GM12864 (cell line): ENCODE measurements at regions not wholly inside any gene's neighbourhood (a gene's known extent, or its start where the extent isn't known, plus 50 kb on each side); places are given as distances from the start of the nearest gene placed in this dataset.

ENCODE experiments used
- DNase-seq: peaks from one replicate; pipeline ENCODE4 v3.0.0-alpha.2; 2011; ENCODE audit warnings: low read depth
- H3K4me3 ChIP-seq: 2 replicates; pipeline ENCODE4 v1.5.1; 2011; ENCODE audit warnings: mild to moderate bottlenecking, low read depth, low read length, control low read depth
- TF ChIP-seq, protein P1 (sequence below): IDR thresholded peaks from 2 replicates; pipeline ENCODE4 v1.5.1; 2011; ENCODE audit warnings: low read depth, mild to moderate bottlenecking, moderate library complexity, low read length, control low read depth, inconsistent platforms; ENCODE audit errors: missing control alignments

GRCh38 chr9:90961375-90961774 is 159.8 kb downstream of the SYK start:
- H3K4me3 ChIP-seq = no peak overlapping the region
- no peak for DNase-seq
- TF ChIP-seq, protein P1, sequence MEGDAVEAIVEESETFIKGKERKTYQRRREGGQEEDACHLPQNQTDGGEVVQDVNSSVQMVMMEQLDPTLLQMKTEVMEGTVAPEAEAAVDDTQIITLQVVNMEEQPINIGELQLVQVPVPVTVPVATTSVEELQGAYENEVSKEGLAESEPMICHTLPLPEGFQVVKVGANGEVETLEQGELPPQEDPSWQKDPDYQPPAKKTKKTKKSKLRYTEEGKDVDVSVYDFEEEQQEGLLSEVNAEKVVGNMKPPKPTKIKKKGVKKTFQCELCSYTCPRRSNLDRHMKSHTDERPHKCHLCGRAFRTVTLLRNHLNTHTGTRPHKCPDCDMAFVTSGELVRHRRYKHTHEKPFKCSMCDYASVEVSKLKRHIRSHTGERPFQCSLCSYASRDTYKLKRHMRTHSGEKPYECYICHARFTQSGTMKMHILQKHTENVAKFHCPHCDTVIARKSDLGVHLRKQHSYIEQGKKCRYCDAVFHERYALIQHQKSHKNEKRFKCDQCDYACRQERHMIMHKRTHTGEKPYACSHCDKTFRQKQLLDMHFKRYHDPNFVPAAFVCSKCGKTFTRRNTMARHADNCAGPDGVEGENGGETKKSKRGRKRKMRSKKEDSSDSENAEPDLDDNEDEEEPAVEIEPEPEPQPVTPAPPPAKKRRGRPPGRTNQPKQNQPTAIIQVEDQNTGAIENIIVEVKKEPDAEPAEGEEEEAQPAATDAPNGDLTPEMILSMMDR = no peak

DNA sequence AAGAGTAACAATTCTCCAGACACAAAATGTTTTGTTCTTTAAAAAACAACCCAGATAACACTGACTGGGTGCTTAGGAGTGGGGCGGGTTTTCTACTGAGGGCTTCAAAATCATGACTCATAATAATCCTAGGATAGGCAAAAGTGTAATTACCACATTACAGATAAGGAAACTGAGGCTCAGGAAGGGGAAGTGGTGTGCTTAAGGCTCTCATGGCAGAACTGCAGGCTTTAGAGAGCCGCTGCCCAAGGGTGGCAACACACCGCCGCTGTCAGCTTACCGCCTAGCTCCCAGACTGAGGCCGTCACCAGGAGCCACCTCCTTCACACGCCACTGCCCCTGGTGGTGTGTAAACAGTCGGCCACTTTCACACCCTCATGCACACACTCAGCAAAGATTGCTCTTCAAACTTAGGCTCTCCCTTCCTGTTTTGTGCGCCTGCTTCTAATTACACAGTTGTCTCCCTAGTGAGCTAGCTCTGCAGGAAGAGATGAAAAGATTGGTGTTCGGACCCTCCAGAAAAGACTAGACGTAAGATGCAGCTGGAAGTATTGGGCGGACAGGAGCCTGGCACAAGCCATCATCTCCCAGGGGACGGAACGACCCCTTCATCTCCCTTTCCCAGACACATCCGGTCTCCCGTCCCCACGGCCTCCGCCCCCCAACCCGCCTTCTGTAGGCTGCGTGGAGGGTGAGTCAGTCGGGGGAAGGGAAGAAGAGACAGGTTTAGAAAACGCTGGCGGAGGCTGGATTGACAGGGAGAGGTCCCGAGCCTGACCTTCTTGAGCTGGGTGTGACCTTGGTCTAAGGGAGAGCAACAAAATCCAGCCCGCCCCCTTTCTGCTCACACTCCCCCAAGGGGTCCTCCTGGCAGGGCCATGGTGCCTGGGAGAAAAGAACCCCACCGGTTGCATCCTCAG is 162.7 kb downstream of the SYK start:
- no peak overlapping the region for H3K4me3 ChIP-seq
- TF ChIP-seq, protein P1 = peak; percentile 41
- no peak for DNase-seq

- TF ChIP-seq, protein P1 = no peak
- no peak overlapping the region for H3K4me3 ChIP-seq
- DNase-seq = no peak
These were observed 163.8 kb downstream of the SYK start for GRCh38 chr9:90965226-90966030.

DNA sequence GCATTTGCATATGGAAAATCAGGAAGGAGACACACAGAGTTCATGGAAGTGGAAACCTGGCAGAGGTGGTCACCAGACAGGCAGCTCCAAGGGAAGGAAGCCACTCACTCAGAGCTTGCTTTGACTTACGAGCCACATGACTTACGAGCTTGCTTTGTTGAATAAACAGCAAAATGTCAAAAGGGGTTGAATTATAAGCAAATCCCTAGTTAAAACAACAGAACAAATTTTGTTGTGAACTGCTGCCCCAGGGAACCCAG is 164.3 kb downstream of the SYK start:
- TF ChIP-seq, protein P1 = no peak
- H3K4me3 ChIP-seq = no peak overlapping the region
- DNase-seq = no peak

GRCh38 chr9:90966480-90967144 is 165.0 kb downstream of the SYK start:
- DNase-seq = no peak
- no peak overlapping the region for H3K4me3 ChIP-seq
- TF ChIP-seq, protein P1 = no peak

DNA sequence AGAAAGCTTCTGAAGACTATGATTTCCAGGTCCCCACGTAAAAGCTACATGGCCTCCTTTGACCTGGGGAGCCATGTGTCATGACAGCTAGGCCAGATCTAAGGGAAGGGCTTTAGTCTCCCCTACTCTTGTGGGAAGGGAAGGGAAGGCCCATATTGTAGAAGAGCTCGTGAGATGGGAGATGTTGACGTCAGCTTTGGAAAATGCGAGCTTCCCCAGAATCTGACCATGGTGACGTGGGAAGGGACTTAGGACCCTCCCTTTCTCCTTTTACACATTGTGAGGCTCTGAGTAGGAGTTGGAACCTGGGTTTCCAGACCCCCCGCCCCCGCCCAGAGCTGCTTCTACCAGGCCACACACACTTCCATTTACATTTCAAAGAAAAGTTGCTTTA is 165.5 kb downstream of the SYK start:
- TF ChIP-seq, protein P1 = no peak
- DNase-seq = no peak
- H3K4me3 ChIP-seq = no peak overlapping the region
